ENCODE measurements at regions not wholly inside any gene's neighbourhood (a gene's known extent, or its start where the extent isn't known, plus 50 kb on each side); places are given as distances from the start of the nearest gene placed in this dataset.

DNA sequence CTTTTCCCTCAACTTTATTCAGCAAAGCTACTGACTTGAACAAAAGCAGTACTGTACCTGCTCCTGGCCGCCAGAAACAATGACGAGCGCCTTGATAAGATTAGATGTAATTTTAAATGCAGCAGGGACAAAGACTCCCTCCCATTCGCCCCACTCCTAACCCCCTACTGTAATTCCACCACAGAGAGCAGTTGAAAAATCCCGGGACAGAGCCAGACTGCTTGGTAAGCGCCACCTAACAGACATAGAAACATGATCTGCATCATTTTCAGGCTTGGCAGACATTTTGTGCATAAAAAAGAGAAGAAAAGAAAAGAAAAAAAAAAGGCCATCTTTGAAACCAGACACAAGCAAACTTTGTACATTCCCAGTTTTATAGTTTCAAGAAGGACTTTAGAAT lies 81.9 kb downstream of the ISL1 start (continued):
- TF ChIP-seq, protein P1, sequence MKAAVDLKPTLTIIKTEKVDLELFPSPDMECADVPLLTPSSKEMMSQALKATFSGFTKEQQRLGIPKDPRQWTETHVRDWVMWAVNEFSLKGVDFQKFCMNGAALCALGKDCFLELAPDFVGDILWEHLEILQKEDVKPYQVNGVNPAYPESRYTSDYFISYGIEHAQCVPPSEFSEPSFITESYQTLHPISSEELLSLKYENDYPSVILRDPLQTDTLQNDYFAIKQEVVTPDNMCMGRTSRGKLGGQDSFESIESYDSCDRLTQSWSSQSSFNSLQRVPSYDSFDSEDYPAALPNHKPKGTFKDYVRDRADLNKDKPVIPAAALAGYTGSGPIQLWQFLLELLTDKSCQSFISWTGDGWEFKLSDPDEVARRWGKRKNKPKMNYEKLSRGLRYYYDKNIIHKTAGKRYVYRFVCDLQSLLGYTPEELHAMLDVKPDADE (IDR thresholded peaks at IDR 0.05): no peak
- TF ChIP-seq ZNF331 (CRISPR knock-in tag; IDR thresholded peaks at IDR 0.05; ENCODE audit: low read depth): no peak
- TF ChIP-seq NANOG (IDR thresholded peaks at IDR 0.05; ENCODE audit: borderline replicate concordance): no peak

DNA sequence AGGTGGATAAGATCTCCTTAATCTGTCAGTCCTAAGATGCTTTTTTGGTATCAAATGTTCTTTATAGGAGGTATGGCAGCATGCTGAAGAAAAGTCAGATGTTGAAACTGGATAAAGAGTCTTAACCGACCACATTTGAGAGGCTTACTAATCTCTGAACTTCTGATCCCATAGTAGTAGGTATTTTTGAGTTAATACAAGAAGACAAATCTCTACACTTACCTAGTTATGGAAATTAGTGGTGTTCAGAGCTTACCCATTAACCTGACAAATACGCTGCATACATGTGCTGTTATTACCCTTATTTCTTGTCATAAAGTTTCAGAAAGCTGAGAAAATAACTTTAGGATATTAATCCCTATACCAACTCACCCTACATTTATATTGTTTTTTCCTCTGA lies 83.0 kb downstream of the ISL1 start:
- no peak for TF ChIP-seq EZH2phosphoT487 (IDR thresholded peaks at IDR 0.05; ENCODE audit: unreplicated experiment)
- TF ChIP-seq ZNF114 (CRISPR knock-in tag; IDR thresholded peaks at IDR 0.05): no peak
- TF ChIP-seq, protein P2, sequence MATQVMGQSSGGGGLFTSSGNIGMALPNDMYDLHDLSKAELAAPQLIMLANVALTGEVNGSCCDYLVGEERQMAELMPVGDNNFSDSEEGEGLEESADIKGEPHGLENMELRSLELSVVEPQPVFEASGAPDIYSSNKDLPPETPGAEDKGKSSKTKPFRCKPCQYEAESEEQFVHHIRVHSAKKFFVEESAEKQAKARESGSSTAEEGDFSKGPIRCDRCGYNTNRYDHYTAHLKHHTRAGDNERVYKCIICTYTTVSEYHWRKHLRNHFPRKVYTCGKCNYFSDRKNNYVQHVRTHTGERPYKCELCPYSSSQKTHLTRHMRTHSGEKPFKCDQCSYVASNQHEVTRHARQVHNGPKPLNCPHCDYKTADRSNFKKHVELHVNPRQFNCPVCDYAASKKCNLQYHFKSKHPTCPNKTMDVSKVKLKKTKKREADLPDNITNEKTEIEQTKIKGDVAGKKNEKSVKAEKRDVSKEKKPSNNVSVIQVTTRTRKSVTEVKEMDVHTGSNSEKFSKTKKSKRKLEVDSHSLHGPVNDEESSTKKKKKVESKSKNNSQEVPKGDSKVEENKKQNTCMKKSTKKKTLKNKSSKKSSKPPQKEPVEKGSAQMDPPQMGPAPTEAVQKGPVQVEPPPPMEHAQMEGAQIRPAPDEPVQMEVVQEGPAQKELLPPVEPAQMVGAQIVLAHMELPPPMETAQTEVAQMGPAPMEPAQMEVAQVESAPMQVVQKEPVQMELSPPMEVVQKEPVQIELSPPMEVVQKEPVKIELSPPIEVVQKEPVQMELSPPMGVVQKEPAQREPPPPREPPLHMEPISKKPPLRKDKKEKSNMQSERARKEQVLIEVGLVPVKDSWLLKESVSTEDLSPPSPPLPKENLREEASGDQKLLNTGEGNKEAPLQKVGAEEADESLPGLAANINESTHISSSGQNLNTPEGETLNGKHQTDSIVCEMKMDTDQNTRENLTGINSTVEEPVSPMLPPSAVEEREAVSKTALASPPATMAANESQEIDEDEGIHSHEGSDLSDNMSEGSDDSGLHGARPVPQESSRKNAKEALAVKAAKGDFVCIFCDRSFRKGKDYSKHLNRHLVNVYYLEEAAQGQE (IDR thresholded peaks at IDR 0.05; ENCODE audit: unreplicated experiment): no peak
- TF ChIP-seq STAT1 (IDR thresholded peaks at IDR 0.05; ENCODE audit: unreplicated experiment): no peak
- no peak for TF ChIP-seq ZNF462 (CRISPR knock-in tag; IDR thresholded peaks at IDR 0.05)
- no peaks in the 10 kb centered on the region for H4K20me1 ChIP-seq (replicated peaks; ENCODE audit: insufficient read depth)
- H3K4me1 Mint-ChIP-seq: peaks cover 10% of the 10 kb centered on the region

More for the DNA sequence above, 83.0 kb downstream of the ISL1 start:
- Histone ChIP-seq H3K4me2 (no peak overlapping the region), H2AFZ (no peak overlapping the region), H3F3A (replicated peaks; ENCODE audit: low read depth) (no peaks in the 10 kb centered on the region), H3K27ac (ENCODE audit: low read depth) (no peak overlapping the region), H3K4me1 (ENCODE audit: insufficient read depth) (0 out of 2 replicates have a peak, but pooled peaks cover 3% of the 10 kb centered on the region), H3K9me2 (ENCODE audit: insufficient read depth) (no peaks in the 10 kb centered on the region), H3K27me3 (ENCODE audit: insufficient read depth) (no peaks in the 10 kb centered on the region), H3K79me2 (replicated peaks; ENCODE audit: insufficient read depth) (no peaks in the 10 kb centered on the region), H3K36me3 (ENCODE audit: insufficient read depth) (no peaks in the 10 kb centered on the region), H3K4me3 (no peak overlapping the region)
- DNase-seq (ENCODE audit: low spot score) (no peak), ATAC-seq (no peak)
- Mint-ChIP-seq H3K9me3 (no peaks in the 10 kb centered on the region), H3K27me3 (ENCODE audit: insufficient read depth, low read depth, poor library complexity) (no peaks in the 10 kb centered on the region), H3K4me3 (no peak overlapping the region), H3K27ac (no peak overlapping the region), H3K36me3 (ENCODE audit: low read depth) (no peaks in the 10 kb centered on the region)
